ENCODE measurements at regions not wholly inside any gene's neighbourhood (a gene's known extent, or its start where the extent isn't known, plus 50 kb on each side); places are given as distances from the start of the nearest gene placed in this dataset.
"Not testable (repeated sequence)": the region's sequence is repeated elsewhere in the genome, so short reads cannot be mapped to it uniquely, and the experiment has no call there.

- H3K4me3 ChIP-seq = peak overlapping the region; percentile 6 to 39 (median 23)
- H3K27ac ChIP-seq = peak overlapping the region in 20 of 21 experiments; percentile 68 to 97 (median 89)
These were observed 80.6 kb upstream of the CHD2 start for GRCh38 chr15:92819278-92820235.

- Histone ChIP-seq H3K27ac (peak overlapping the region in 20 of 21 experiments; percentile 68 to 97 (median 89)), H3K4me3 (peak overlapping the region; percentile 6 to 39 (median 23))
These were observed 79.7 kb upstream of the CHD2 start for GRCh38 chr15:92820236-92821021.

GRCh38 chr15:92821491-92822116 lies 78.5 kb upstream of the CHD2 start:
- no peak overlapping the region for H3K4me3 ChIP-seq
- H3K27ac ChIP-seq = peak overlapping the region in 20 of 21 experiments; percentile 50 to 97 (median 89)

GRCh38 chr15:92822216-92823144 lies 77.6 kb upstream of the CHD2 start:
- peak overlapping the region in 20 of 21 experiments; percentile 0 to 97 (median 83) for H3K27ac ChIP-seq
- H3K4me3 ChIP-seq = no peak overlapping the region

- Histone ChIP-seq H3K4me3 (no peak overlapping the region), H3K27ac (peak overlapping the region in 12 of 21 experiments; percentile 16 to 69 (median 45))
These were observed 74.1 kb upstream of the CHD2 start for GRCh38 chr15:92825985-92826384.

GRCh38 chr15:92827991-92828390 lies 72.1 kb upstream of the CHD2 start:
- not testable (repeated sequence) for H3K4me3 ChIP-seq
- peak overlapping the region in 5 of 21 experiments; percentile 37 to 91 (median 56) for H3K27ac ChIP-seq

GRCh38 chr15:92829875-92830274 lies 70.2 kb upstream of the CHD2 start:
- Histone ChIP-seq H3K4me3 (no peak overlapping the region), H3K27ac (peak overlapping the region in 10 of 21 experiments; percentile 57 to 97 (median 86))

GRCh38 chr15:92831336-92831654 lies 68.8 kb upstream of the CHD2 start:
- Histone ChIP-seq H3K27ac (peak overlapping the region; percentile 47 to 97 (median 83)), H3K4me3 (peak overlapping the region in 4 of 7 experiments; percentile 0 to 12 (median 10))

GRCh38 chr15:92831655-92832328 lies 68.3 kb upstream of the CHD2 start:
- Histone ChIP-seq H3K27ac (peak overlapping the region; percentile 47 to 97 (median 83)), H3K4me3 (peak overlapping the region in 5 of 7 experiments; percentile 0 to 12 (median 8))

GRCh38 chr15:92833106-92833433 lies 67.1 kb upstream of the CHD2 start:
- H3K27ac ChIP-seq = peak overlapping the region in 20 of 21 experiments; percentile 51 to 97 (median 84)
- no peak overlapping the region for H3K4me3 ChIP-seq

GRCh38 chr15:92833493-92834271 lies 66.4 kb upstream of the CHD2 start:
- H3K4me3 ChIP-seq = no peak overlapping the region

GRCh38 chr15:92839696-92840095 lies 60.4 kb upstream of the CHD2 start:
- Histone ChIP-seq H3K4me3 (no peak overlapping the region), H3K27ac (peak overlapping the region in 10 of 21 experiments; percentile 27 to 69 (median 52))

More at GRCh38 chr15:92833493-92834271, 66.4 kb upstream of the CHD2 start:
- peak overlapping the region in 19 of 21 experiments; percentile 51 to 97 (median 84) for H3K27ac ChIP-seq

GRCh38 chr15:92840149-92840548 lies 60.0 kb upstream of the CHD2 start:
- Histone ChIP-seq H3K4me3 (no peak overlapping the region), H3K27ac (peak overlapping the region in 8 of 21 experiments; percentile 27 to 69 (median 58))

GRCh38 chr15:92843326-92843725 lies 56.8 kb upstream of the CHD2 start:
- Histone ChIP-seq H3K4me3 (no peak overlapping the region), H3K27ac (no peak overlapping the region)

GRCh38 chr15:92843814-92844213 lies 56.3 kb upstream of the CHD2 start:
- H3K4me3 ChIP-seq = no peak overlapping the region
- H3K27ac ChIP-seq = no peak overlapping the region

GRCh38 chr15:92845126-92845508 lies 55.0 kb upstream of the CHD2 start:
- Histone ChIP-seq H3K4me3 (no peak overlapping the region), H3K27ac (peak overlapping the region in 17 of 21 experiments; percentile 12 to 89 (median 67))

GRCh38 chr15:92846741-92847140 lies 53.4 kb upstream of the CHD2 start:
- Histone ChIP-seq H3K4me3 (no peak overlapping the region), H3K27ac (no peak overlapping the region)

GRCh38 chr15:92847841-92848240 lies 52.3 kb upstream of the CHD2 start:
- Histone ChIP-seq H3K4me3 (no peak overlapping the region), H3K27ac (no peak overlapping the region)

All from skin epidermis (tissue), 12 donors.